Lower leg skin (tissue), 3 donors: ENCODE measurements at regions not wholly inside any gene's neighbourhood (a gene's known extent, or its start where the extent isn't known, plus 50 kb on each side); places are given as distances from the start of the nearest gene placed in this dataset.

Source experiments
- CTCF ChIP-seq, 3 donors: fragments of 450-650 bp; IDR thresholded peaks; one replicate each; pipeline ENCODE4 v1.5.1; 2016; ENCODE audit warnings: antibody characterized with exemption in 3 of 3, mild to moderate bottlenecking in 3 of 3, moderate library complexity in 2 of 3
- POLR2A ChIP-seq, 2 donors: fragments of 450-650 bp; IDR thresholded peaks; one replicate each; pipeline ENCODE4 v1.6.1; 2016 to 2017; ENCODE audit warnings: antibody characterized with exemption in 2 of 2, mild to moderate bottlenecking in 1 of 2, moderate library complexity in 1 of 2

- TF ChIP-seq POLR2A (IDR thresholded peaks at IDR 0.05) (no peak), CTCF (IDR thresholded peaks at IDR 0.05) (no peak)
Observed at GRCh38 chr3:68121287-68121686, 466.9 kb upstream of the SUCLG2 start.
